ENCODE measurements at regions not wholly inside any gene's neighbourhood (a gene's known extent, or its start where the extent isn't known, plus 50 kb on each side); places are given as distances from the start of the nearest gene placed in this dataset.

DNA sequence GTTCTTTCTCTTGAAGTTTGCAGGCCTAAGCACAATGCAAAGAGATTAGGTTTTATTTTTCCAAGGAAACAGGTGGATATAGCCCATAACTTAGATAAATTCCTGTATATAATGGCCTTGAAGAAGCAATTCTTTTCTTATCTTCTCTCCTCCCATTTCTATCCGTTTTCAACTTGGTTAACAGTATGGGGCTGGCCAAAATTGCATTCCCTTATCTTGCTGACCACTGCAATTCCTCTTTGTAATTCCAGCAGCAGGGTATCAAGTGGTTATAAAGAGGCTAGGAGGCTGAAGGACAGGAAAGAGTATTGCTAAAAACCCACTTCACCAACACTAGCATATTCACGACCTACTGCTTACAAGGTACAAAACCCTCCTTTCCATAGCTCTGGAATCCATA is 643.5 kb upstream of the ID4 start:
- Histone ChIP-seq H3K4me3 (no peak overlapping the region), H3K36me3 (ENCODE audit: control insufficient read depth in 2 of 2, insufficient read depth in 2 of 2, low read length in 1 of 2) (no peaks in the 10 kb centered on the region), H2AFZ (ENCODE audit: control insufficient read depth, low read depth, low read length) (no peak overlapping the region), H3K4me1 (ENCODE audit: control insufficient read depth, insufficient read depth, low read length) (no peaks in the 10 kb centered on the region), H4K20me1 (ENCODE audit: control insufficient read depth, insufficient read depth) (no peaks in the 10 kb centered on the region), H3K79me2 (ENCODE audit: control insufficient read depth, insufficient read depth, low read length) (no peaks in the 10 kb centered on the region), H3K27me3 (replicated peaks in 1 of 2; ENCODE audit: control insufficient read depth in 2 of 2, insufficient read depth in 2 of 2, low read length in 1 of 2) (no peaks in the 10 kb centered on the region), H3K9ac (ENCODE audit: control insufficient read depth, insufficient read depth, low read length) (no peak overlapping the region), H3K4me2 (ENCODE audit: control insufficient read depth, insufficient read depth) (no peak overlapping the region), H3K27ac (ENCODE audit: control insufficient read depth, insufficient read depth) (no peak overlapping the region), H3K9me3 (replicated peaks; ENCODE audit: control insufficient read depth, insufficient read depth, low read length) (no peaks in the 10 kb centered on the region)
- RAD21 ChIA-PET (ENCODE audit: unreplicated experiment) = no interaction called here
- DNase-seq (ENCODE audit: low read depth, low spot score) = no peak
- POLR2A ChIA-PET = no interaction called here
- no peak for FAIRE-seq
- 0% methylated on average over 2 of the region's 2 CpGs for WGBS (ENCODE audit: insufficient coverage, insufficient replicate concordance, low lambda C conversion rate, missing lambda C conversion rate)
- in situ Hi-C loops (cut with MboI) = no loop called here
- intact Hi-C loops (cut with micrococcal nuclease; ENCODE audit: unreplicated experiment) = no loop called here
- CTCF ChIA-PET = no interaction called here
- SMC1A ChIA-PET (ENCODE audit: uncharacterized antibody, unreplicated experiment) = no interaction called here
- ATAC-seq = no peak
- no TSS peak for BruUV-seq (replicated peaks)
- no peak for TF ChIP-seq PAX5 (IDR thresholded peaks at IDR 0.05; ENCODE audit: borderline replicate concordance, low read depth, low read length)
- TF ChIP-seq BCL3 (IDR thresholded peaks at IDR 0.05; ENCODE audit: borderline replicate concordance, insufficient read depth, low read depth, low read length, poor library complexity, severe bottlenecking) = no peak
- TF ChIP-seq, protein P1, sequence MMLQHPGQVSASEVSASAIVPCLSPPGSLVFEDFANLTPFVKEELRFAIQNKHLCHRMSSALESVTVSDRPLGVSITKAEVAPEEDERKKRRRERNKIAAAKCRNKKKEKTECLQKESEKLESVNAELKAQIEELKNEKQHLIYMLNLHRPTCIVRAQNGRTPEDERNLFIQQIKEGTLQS (IDR thresholded peaks at IDR 0.05; ENCODE audit: borderline replicate concordance, extremely low read depth, low read depth, low read length) = no peak
- TF ChIP-seq ZNF622 (IDR thresholded peaks at IDR 0.05) = no peak
- no peak for TF ChIP-seq ETV6 (conservative IDR thresholded peaks at IDR 0.05 in 1 of 2, IDR thresholded peaks at IDR 0.05 in 1 of 2; ENCODE audit: borderline replicate concordance in 1 of 2, low read depth in 1 of 2)
- no peak for TF ChIP-seq GATAD2B (conservative IDR thresholded peaks at IDR 0.05; ENCODE audit: low read depth)
- no peak for TF ChIP-seq CUX1 (IDR thresholded peaks at IDR 0.05; ENCODE audit: insufficient replicate concordance, low read depth, low read length)
- TF ChIP-seq, protein P2, sequence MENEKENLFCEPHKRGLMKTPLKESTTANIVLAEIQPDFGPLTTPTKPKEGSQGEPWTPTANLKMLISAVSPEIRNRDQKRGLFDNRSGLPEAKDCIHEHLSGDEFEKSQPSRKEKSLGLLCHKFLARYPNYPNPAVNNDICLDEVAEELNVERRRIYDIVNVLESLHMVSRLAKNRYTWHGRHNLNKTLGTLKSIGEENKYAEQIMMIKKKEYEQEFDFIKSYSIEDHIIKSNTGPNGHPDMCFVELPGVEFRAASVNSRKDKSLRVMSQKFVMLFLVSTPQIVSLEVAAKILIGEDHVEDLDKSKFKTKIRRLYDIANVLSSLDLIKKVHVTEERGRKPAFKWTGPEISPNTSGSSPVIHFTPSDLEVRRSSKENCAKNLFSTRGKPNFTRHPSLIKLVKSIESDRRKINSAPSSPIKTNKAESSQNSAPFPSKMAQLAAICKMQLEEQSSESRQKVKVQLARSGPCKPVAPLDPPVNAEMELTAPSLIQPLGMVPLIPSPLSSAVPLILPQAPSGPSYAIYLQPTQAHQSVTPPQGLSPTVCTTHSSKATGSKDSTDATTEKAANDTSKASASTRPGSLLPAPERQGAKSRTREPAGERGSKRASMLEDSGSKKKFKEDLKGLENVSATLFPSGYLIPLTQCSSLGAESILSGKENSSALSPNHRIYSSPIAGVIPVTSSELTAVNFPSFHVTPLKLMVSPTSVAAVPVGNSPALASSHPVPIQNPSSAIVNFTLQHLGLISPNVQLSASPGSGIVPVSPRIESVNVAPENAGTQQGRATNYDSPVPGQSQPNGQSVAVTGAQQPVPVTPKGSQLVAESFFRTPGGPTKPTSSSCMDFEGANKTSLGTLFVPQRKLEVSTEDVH (IDR thresholded peaks at IDR 0.05; ENCODE audit: low read depth, partially characterized antibody) = no peak
- TF ChIP-seq, protein P3, sequence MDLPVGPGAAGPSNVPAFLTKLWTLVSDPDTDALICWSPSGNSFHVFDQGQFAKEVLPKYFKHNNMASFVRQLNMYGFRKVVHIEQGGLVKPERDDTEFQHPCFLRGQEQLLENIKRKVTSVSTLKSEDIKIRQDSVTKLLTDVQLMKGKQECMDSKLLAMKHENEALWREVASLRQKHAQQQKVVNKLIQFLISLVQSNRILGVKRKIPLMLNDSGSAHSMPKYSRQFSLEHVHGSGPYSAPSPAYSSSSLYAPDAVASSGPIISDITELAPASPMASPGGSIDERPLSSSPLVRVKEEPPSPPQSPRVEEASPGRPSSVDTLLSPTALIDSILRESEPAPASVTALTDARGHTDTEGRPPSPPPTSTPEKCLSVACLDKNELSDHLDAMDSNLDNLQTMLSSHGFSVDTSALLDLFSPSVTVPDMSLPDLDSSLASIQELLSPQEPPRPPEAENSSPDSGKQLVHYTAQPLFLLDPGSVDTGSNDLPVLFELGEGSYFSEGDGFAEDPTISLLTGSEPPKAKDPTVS (IDR thresholded peaks at IDR 0.05; ENCODE audit: low read depth, low read length) = no peak
- TF ChIP-seq BRCA1 (IDR thresholded peaks at IDR 0.05; ENCODE audit: low read depth, low read length) = no peak
- TF ChIP-seq SREBF1 (IDR thresholded peaks at IDR 0.05; ENCODE audit: low read length) = no peak
- TF ChIP-seq FOXM1 (IDR thresholded peaks at IDR 0.05; ENCODE audit: low read depth, low read length) = no peak

Data from GM12878 (cell line).